Right lobe of liver (tissue), 4 donors: ENCODE measurements at regions not wholly inside any gene's neighbourhood (a gene's known extent, or its start where the extent isn't known, plus 50 kb on each side); places are given as distances from the start of the nearest gene placed in this dataset.

Experiments used
- CTCF ChIP-seq, 4 donors: fragments of 200-600 bp in 3 of 4; fragments of 450-650 bp in 1 of 4; IDR thresholded peaks; one replicate each; pipeline versions ENCODE4 v1.5.1 to v1.8.0; 2016 to 2022; ENCODE audit warnings: antibody characterized with exemption in 4 of 4, mild to moderate bottlenecking in 2 of 4
- POLR2A ChIP-seq: fragments of 450-650 bp; IDR thresholded peaks from one replicate; pipeline ENCODE4 v1.6.1; 2017; ENCODE audit warnings: antibody characterized with exemption, mild to moderate bottlenecking
- donor health status: DM: no; HTN: no; CAD: no.
- donor health status: DM: no; HTN: no; CAD: no.
- donor health status: DM: no; HTN: yes; CAD: no.

- TF ChIP-seq CTCF (IDR thresholded peaks at IDR 0.05), result no peak
- TF ChIP-seq POLR2A, result no peak
These were observed 789.6 kb upstream of the SLIT2 start for GRCh38 chr4:19462117-19462516.
